ENCODE measurements at regions not wholly inside any gene's neighbourhood (a gene's known extent, or its start where the extent isn't known, plus 50 kb on each side); places are given as distances from the start of the nearest gene placed in this dataset.
"Not testable (repeated sequence)": the region's sequence is repeated elsewhere in the genome, so short reads cannot be mapped to it uniquely, and the experiment has no call there.

GRCh38 chr5:135158314-135158697 is 124.3 kb upstream of the PITX1 start:
- DNase-seq (ENCODE audit: low read depth in 2 of 2), result no peak

GRCh38 chr5:135157421-135158313 is 123.6 kb upstream of the PITX1 start:
- DNase-seq (ENCODE audit: low read depth in 2 of 2), result no peak

GRCh38 chr5:135156715-135157404 is 122.8 kb upstream of the PITX1 start:
- no peak for DNase-seq (ENCODE audit: low read depth in 2 of 2)

- no peak for DNase-seq (ENCODE audit: low read depth in 2 of 2)
Observed at GRCh38 chr5:135156337-135156714, 122.3 kb upstream of the PITX1 start.

GRCh38 chr5:135155616-135156214 is 121.7 kb upstream of the PITX1 start:
- no peak for DNase-seq (ENCODE audit: low read depth in 2 of 2)

- DNase-seq (ENCODE audit: low read depth in 2 of 2), result no peak
Observed at GRCh38 chr5:135154961-135155360, 120.9 kb upstream of the PITX1 start.

DNA sequence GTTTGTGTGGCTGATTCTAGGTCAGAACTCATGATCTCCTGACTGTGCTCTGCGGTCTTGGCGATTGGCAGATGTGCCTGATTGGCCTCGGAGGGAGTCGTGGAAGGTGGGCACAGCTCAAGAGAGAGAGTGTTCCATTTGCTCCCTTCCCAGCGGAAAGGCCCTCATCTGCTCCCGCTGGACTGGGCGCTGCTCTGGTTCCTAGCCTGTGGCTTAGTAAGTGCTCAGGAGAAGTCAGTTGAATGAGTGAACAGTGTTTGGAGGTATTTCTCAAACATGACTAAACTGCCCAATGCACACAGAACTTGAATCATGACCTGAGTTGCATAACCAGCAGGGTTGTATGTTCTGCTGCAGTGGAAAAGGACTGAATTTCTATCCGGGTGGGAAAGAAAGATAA is 120.2 kb upstream of the PITX1 start:
- no peak for DNase-seq (ENCODE audit: low read depth in 2 of 2)

DNA sequence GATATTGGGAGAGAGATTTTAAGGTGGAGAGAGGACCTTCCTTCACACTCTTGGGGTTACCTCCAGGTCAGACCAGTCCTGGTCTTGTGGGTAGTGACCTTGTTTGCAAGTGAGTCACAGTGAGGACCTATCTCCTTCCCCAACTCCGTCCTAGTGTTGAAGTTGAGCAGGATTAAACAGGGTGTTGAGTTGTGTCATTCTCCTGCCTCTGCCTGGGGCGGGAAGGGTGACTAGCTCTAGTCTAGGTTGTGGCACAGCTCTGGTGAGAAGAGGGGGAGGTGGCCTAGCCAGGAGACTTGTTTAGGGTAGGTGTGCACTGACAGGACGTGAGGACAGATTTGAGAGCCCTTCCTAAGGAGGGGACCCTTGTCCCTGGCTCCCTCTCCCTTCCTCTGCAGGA is 119.6 kb upstream of the PITX1 start:
- no peak for DNase-seq (ENCODE audit: low read depth in 2 of 2)

DNA sequence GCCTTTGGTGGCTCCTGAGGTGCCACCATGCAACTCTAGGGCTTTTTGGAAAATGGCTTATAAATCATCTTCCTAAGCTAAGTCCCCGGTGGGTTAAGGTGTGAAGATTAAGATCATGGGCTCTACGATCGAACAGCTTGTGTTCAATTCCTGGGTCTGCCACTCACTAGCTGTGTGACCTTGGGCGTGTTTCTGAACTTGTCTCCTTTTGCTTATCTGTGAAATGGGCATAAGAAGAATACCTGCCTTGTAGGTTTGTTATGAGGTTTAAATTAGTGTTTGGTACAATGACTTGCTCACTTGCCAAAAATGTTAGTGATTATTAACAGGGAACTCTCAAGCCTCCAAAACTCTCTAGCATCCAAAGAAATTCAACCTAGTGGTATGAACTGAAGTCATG is 119.2 kb upstream of the PITX1 start:
- no peak for DNase-seq (ENCODE audit: low read depth in 2 of 2)

DNA sequence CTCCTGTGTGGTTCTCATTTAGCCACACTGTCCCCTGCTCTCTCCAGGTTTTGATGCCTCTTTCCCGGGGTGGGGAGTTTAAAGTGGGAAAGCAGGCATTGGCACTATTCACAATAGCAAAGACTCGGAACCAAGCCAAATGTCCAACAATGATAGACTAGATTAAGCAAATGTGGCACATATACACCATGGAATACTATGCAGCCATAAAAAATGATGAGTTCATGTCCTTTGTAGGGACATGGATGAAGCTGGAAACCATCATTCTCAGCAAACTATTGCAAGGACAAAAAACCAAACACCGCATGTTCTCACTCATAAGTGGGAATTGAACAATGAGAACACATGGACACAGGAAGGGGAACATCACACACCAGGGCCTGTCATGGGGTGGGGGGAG is 117.6 kb upstream of the PITX1 start:
- not testable (repeated sequence) for DNase-seq (ENCODE audit: low read depth in 2 of 2)

GRCh38 chr5:135151256-135151655 is 117.2 kb upstream of the PITX1 start:
- DNase-seq (ENCODE audit: low read depth in 2 of 2), result no peak

DNA sequence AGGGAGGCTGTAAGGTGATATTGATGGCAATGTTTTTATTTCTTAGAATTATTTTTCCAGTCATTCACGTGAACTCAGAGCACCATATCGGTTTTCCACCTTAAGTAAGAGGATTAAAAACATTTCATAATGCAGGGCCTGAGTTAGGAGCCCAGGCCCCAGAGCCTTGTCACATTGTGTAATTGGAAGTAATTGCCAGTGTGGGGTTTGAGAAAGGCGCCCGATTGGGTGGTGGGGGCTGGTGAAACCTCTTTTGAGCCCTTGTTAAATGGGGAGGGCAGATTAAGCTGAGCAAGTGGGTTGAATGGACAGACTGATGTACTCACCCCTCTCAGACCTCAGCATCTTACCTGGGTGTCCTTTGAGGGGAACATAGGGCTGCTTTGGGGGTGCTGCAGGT is 116.7 kb upstream of the PITX1 start:
- no peak for DNase-seq (ENCODE audit: low read depth in 2 of 2)

GRCh38 chr5:135149956-135150723 is 116.1 kb upstream of the PITX1 start:
- DNase-seq (ENCODE audit: low read depth in 2 of 2), result no peak

DNA sequence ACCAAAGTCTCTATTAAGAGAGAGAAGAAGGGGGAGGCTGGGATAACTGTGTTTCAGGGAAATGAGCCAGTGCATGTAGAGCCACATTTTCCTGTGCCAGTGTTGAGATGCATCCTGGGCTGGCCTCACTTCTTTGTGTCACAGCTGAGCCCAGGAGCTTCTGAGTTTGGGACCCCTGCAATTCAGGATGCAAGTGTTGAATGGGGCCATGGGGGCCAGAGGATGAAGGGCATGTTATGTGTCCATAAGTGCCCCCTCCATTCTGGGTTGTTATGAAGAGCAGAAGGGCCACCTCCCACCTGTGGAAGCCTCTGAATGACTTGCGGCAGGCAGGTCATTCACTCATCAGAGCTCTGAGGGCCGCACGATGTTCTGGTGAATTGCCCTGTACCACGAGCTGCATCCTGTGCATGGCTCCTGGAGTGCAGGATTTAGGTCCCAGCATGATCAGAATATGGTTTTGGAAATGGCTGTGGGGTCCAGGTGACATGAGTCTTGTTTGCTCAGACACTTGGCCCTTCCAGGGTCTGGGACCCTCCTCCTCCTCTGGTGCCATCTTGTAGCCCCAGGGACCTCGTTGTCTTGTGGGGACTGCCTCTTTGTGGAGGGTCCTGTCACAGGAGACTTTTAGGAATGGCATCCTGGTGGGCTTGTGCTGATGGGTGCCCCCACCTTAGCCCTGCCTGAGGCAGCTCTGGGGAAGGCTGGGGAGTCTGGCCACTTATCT is 115.4 kb upstream of the PITX1 start:
- DNase-seq (ENCODE audit: low read depth in 2 of 2), result no peak

DNA sequence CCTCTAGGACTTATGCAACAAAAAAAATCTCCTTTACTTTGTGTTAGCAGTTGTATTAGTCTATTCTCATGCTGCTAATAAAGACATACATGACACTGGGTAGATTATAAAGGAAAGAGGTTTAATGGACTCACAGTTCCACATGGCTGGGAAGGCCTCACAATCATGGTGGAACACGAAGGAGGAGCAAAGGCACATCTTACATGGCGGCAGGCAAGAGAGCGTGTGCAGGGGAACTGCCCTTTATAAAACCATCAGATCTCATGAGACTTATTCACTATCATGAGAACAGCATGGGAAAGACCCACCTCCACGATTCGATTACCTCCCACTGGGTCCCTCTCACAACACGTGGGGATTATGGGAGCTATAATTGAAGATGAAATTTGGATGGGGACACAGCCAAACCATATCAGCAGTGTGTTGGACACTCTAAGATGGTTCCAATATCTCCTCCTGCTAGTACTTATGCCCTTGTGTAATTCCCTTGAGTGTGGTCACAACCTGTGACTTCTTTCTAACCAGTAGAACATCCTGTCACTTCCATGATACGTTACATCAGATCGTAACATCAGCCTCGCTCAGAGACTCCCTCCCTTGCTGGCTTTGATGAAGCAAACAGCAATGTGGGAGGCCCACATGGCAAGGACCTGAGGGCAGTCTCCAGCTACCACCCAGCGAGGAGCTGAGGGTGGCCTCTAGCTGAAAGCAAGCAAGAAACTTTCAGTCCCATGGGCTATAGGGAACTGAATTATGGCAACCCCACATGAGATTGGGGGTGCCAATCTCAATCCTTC is 113.5 kb upstream of the PITX1 start:
- DNase-seq (ENCODE audit: low read depth in 2 of 2), result no peak

- DNase-seq (ENCODE audit: low read depth in 2 of 2), result no peak
Observed at GRCh38 chr5:135145985-135146384, 112.0 kb upstream of the PITX1 start.

DNA sequence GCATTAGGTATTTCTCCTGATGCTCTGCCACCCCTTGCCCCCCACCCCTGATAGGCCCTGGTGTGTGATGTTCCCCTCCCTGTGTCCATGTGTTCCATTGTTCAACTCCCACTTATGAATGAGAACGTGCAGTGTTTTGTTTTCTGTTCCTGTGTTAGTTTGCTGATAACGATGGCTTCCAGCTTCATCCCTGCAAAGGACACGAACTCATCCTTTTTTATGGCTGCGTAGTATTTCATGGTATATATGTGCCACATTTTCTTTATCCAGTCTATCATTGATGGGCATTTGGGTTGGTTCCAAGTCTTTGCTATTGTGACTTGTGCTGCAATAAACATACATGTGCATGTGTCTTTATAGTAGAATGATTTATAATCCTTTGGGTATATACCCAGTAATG is 109.7 kb upstream of the PITX1 start:
- DNase-seq (ENCODE audit: low read depth in 2 of 2), result not testable (repeated sequence)

GRCh38 chr5:135141303-135142268 is 107.6 kb upstream of the PITX1 start:
- DNase-seq (ENCODE audit: low read depth in 2 of 2), result no peak

GRCh38 chr5:135140446-135141204 is 106.6 kb upstream of the PITX1 start:
- no peak for DNase-seq (ENCODE audit: low read depth in 2 of 2)

Data from stimulated activated CD8-positive, alpha-beta memory T cell treated with anti-CD3 and anti-CD28 coated beads, Interleukin-15, amount 100 ng/mL, for 48 hours (primary cell).